ENCODE measurements at regions not wholly inside any gene's neighbourhood (a gene's known extent, or its start where the extent isn't known, plus 50 kb on each side); places are given as distances from the start of the nearest gene placed in this dataset.
A peak's percentile ranks its signal among the peaks of the same experiment; 100 is the strongest.
"Not testable (repeated sequence)": the region's sequence is repeated elsewhere in the genome, so short reads cannot be mapped to it uniquely, and the experiment has no call there.

DNA sequence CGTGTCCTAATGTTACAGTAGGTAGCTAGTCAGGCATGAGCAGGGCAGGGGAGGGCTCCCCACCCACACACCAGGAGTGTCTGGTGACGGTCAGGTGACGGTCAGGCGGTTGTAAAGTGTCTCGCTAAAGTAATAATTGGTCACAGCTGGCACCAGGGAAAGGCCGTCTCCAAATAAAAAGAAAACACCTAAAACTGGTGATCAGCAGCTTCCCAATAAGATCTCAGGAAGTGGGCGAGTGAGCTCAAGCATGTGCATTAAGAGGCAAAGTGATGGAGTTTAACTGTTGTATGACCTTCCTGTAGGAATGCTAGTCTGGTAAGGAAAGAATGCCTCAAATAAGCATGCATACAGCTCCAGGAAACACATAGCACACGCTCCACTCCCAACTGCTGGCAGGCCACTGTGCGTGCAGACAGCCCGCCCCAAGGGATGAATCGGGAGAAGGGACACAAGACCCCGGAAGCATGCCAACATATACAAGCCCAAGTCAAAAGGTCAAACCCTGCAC is 177.1 kb downstream of the RNF144A start:
- Histone ChIP-seq H3K4me1 (ENCODE audit: insufficient read depth, insufficient read length) (peaks cover 3% of the 10 kb centered on the region), H3K4me3 (ENCODE audit: insufficient read length, low read depth) (no peak overlapping the region), H3K36me3 (ENCODE audit: insufficient read depth, insufficient read length, low read length) (no peaks in the 10 kb centered on the region), H3K9me3 (ENCODE audit: insufficient read depth, low read length) (no peaks in the 10 kb centered on the region), H3K9ac (ENCODE audit: insufficient read length, low read depth) (no peak overlapping the region), H3K27me3 (ENCODE audit: insufficient read depth, insufficient read length) (no peaks in the 10 kb centered on the region)
- TF ChIP-seq SUZ12 (IDR thresholded peaks at IDR 0.05; ENCODE audit: extremely low read depth, insufficient read depth, insufficient read length) (no peak), YY1 (IDR thresholded peaks at IDR 0.05; ENCODE audit: insufficient read depth, insufficient read length) (no peak), ZNF274 (IDR thresholded peaks at IDR 0.05; ENCODE audit: low read depth, low read length) (no peak)
- no peak for DNase-seq (ENCODE audit: low read depth, low spot score)

GRCh38 chr2:7096726-7097352 is 179.6 kb downstream of the RNF144A start:
- no peak overlapping the region for H3K9ac ChIP-seq (ENCODE audit: insufficient read length, low read depth)
- DNase-seq (ENCODE audit: low read depth, low spot score), result no peak
- H3K36me3 ChIP-seq (ENCODE audit: insufficient read depth, insufficient read length, low read length), result no peaks in the 10 kb centered on the region
- no peaks in the 10 kb centered on the region for H3K9me3 ChIP-seq (ENCODE audit: insufficient read depth, low read length)
- no peak for TF ChIP-seq YY1 (IDR thresholded peaks at IDR 0.05; ENCODE audit: insufficient read depth, insufficient read length)
- no peak for TF ChIP-seq ZNF274 (IDR thresholded peaks at IDR 0.05; ENCODE audit: low read depth, low read length)
- TF ChIP-seq SUZ12 (IDR thresholded peaks at IDR 0.05; ENCODE audit: extremely low read depth, insufficient read depth, insufficient read length), result no peak
- H3K4me3 ChIP-seq (ENCODE audit: insufficient read length, low read depth), result no peak overlapping the region
- H3K4me1 ChIP-seq (ENCODE audit: insufficient read depth, insufficient read length), result peaks cover 3% of the 10 kb centered on the region
- no peaks in the 10 kb centered on the region for H3K27me3 ChIP-seq (ENCODE audit: insufficient read depth, insufficient read length)

DNA sequence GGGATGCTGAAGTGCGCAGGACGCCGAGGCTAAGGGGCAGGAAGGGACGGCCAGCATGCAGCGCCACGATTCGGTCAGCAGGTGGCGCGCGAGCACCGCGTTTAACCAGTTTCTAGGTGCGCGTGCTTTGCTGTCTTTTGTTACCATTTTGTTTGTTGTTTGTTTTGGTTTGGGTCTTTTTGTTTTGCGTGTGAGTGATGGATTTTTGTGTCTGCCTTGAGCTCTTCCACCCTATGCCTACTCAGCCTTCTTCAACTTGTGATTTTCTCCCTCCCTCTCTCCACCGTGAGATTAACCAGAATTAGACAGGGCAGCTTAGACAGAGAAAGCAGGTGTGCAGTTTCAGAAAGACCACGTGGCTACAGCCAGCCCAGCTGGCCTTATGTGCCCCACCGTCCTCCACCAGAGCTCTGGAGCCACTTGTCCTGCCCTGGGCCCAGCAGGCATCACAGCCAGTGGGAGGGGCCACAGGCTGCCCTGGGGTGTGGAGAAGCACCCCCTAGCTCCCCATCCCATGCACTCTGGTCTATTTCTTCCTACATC is 180.2 kb downstream of the RNF144A start:
- no peaks in the 10 kb centered on the region for H3K9me3 ChIP-seq (ENCODE audit: insufficient read depth, low read length)
- no peak overlapping the region for H3K4me3 ChIP-seq (ENCODE audit: insufficient read length, low read depth)
- no peaks in the 10 kb centered on the region for H3K27me3 ChIP-seq (ENCODE audit: insufficient read depth, insufficient read length)
- H3K36me3 ChIP-seq (ENCODE audit: insufficient read depth, insufficient read length, low read length), result no peaks in the 10 kb centered on the region
- TF ChIP-seq ZNF274 (IDR thresholded peaks at IDR 0.05; ENCODE audit: low read depth, low read length) (no peak), SUZ12 (IDR thresholded peaks at IDR 0.05; ENCODE audit: extremely low read depth, insufficient read depth, insufficient read length) (no peak), YY1 (IDR thresholded peaks at IDR 0.05; ENCODE audit: insufficient read depth, insufficient read length) (no peak)
- DNase-seq (ENCODE audit: low read depth, low spot score), result peak; percentile 61
- peaks cover 3% of the 10 kb centered on the region for H3K4me1 ChIP-seq (ENCODE audit: insufficient read depth, insufficient read length)
- H3K9ac ChIP-seq (ENCODE audit: insufficient read length, low read depth), result no peak overlapping the region

GRCh38 chr2:7098816-7099215 is 181.6 kb downstream of the RNF144A start:
- TF ChIP-seq SUZ12 (IDR thresholded peaks at IDR 0.05; ENCODE audit: extremely low read depth, insufficient read depth, insufficient read length) (no peak), YY1 (IDR thresholded peaks at IDR 0.05; ENCODE audit: insufficient read depth, insufficient read length) (no peak), ZNF274 (IDR thresholded peaks at IDR 0.05; ENCODE audit: low read depth, low read length) (no peak)
- no peak overlapping the region for H3K9ac ChIP-seq (ENCODE audit: insufficient read length, low read depth)
- no peak overlapping the region for H3K4me3 ChIP-seq (ENCODE audit: insufficient read length, low read depth)
- no peaks in the 10 kb centered on the region for H3K9me3 ChIP-seq (ENCODE audit: insufficient read depth, low read length)
- no peaks in the 10 kb centered on the region for H3K27me3 ChIP-seq (ENCODE audit: insufficient read depth, insufficient read length)
- no peak for DNase-seq (ENCODE audit: low read depth, low spot score)
- H3K36me3 ChIP-seq (ENCODE audit: insufficient read depth, insufficient read length, low read length), result no peaks in the 10 kb centered on the region
- H3K4me1 ChIP-seq (ENCODE audit: insufficient read depth, insufficient read length), result peaks cover 3% of the 10 kb centered on the region

GRCh38 chr2:7099687-7100086 is 182.5 kb downstream of the RNF144A start:
- H3K9ac ChIP-seq (ENCODE audit: insufficient read length, low read depth); H3K4me1 ChIP-seq (ENCODE audit: insufficient read depth, insufficient read length); H3K36me3 ChIP-seq (ENCODE audit: insufficient read depth, insufficient read length, low read length); H3K27me3 ChIP-seq (ENCODE audit: insufficient read depth, insufficient read length); H3K9me3 ChIP-seq (ENCODE audit: insufficient read depth, low read length); H3K4me3 ChIP-seq (ENCODE audit: insufficient read length, low read depth); DNase-seq (ENCODE audit: low read depth, low spot score): not testable (repeated sequence)

- H3K36me3 ChIP-seq (ENCODE audit: insufficient read depth, insufficient read length, low read length), result no peaks in the 10 kb centered on the region
- no peak for TF ChIP-seq ZNF274 (IDR thresholded peaks at IDR 0.05; ENCODE audit: low read depth, low read length)
- TF ChIP-seq SUZ12 (IDR thresholded peaks at IDR 0.05; ENCODE audit: extremely low read depth, insufficient read depth, insufficient read length), result no peak
- TF ChIP-seq YY1 (IDR thresholded peaks at IDR 0.05; ENCODE audit: insufficient read depth, insufficient read length), result no peak
- H3K9me3 ChIP-seq (ENCODE audit: insufficient read depth, low read length), result no peaks in the 10 kb centered on the region
- no peaks in the 10 kb centered on the region for H3K27me3 ChIP-seq (ENCODE audit: insufficient read depth, insufficient read length)
- no peak for DNase-seq (ENCODE audit: low read depth, low spot score)
- H3K4me3 ChIP-seq (ENCODE audit: insufficient read length, low read depth), result no peak overlapping the region
- no peak overlapping the region for H3K9ac ChIP-seq (ENCODE audit: insufficient read length, low read depth)
- no peaks in the 10 kb centered on the region for H3K4me1 ChIP-seq (ENCODE audit: insufficient read depth, insufficient read length)
Measured at GRCh38 chr2:7102826-7103225, 185.6 kb downstream of the RNF144A start.

DNA sequence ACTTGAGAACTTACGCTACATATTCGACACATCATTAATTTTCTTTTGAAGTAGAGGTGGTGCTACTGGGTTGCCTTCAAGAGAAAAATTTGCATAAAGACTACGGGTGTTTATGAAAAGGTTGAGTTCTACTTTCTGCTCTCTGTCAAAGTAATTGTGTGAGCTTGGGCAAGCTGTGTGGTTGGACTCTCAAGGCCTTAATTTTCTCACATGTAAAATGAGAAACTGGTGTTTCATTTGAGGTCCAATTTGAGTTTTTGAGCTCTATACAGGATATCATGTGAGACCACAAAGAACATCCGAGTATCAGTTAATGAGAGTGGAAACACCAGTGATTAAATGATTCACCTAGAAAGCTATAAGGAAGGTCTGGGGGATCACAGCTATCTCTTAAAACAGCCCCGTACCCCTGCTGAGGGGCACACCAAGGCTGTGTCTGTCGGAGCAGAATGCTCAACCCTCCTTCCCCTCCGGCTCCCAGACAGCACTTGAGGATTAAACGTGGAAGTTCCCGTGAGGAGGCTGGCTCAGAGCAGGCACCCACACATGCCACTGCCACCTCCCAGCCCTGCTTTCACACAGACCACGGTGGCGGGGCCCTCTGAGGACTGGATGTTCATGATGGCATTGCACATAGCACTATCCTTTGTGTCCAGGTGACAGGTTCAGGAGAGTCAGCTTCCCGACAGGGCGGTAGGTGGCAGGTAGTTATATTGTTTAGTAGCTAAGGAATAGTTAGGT is 191.8 kb downstream of the RNF144A start:
- H3K4me1 ChIP-seq (ENCODE audit: insufficient read depth, insufficient read length), result no peaks in the 10 kb centered on the region
- H3K9ac ChIP-seq (ENCODE audit: insufficient read length, low read depth), result no peak overlapping the region
- no peaks in the 10 kb centered on the region for H3K27me3 ChIP-seq (ENCODE audit: insufficient read depth, insufficient read length)
- H3K4me3 ChIP-seq (ENCODE audit: insufficient read length, low read depth), result no peak overlapping the region
- TF ChIP-seq SUZ12 (IDR thresholded peaks at IDR 0.05; ENCODE audit: extremely low read depth, insufficient read depth, insufficient read length) (no peak), YY1 (IDR thresholded peaks at IDR 0.05; ENCODE audit: insufficient read depth, insufficient read length) (no peak), ZNF274 (IDR thresholded peaks at IDR 0.05; ENCODE audit: low read depth, low read length) (no peak)
- H3K9me3 ChIP-seq (ENCODE audit: insufficient read depth, low read length), result no peaks in the 10 kb centered on the region
- DNase-seq (ENCODE audit: low read depth, low spot score), result no peak
- H3K36me3 ChIP-seq (ENCODE audit: insufficient read depth, insufficient read length, low read length), result no peaks in the 10 kb centered on the region

Measured in NT2/D1 (cell line).